Putamen (tissue), 1 donor: ENCODE measurements at regions not wholly inside any gene's neighbourhood (a gene's known extent, or its start where the extent isn't known, plus 50 kb on each side); places are given as distances from the start of the nearest gene placed in this dataset.
"Not testable (repeated sequence)": the region's sequence is repeated elsewhere in the genome, so short reads cannot be mapped to it uniquely, and the experiment has no call there.

Experiments
- DNase-seq: peaks from one replicate; pipeline ENCODE4 v3.0.0-alpha.2; 2016; ENCODE audit warnings: low spot score

DNA sequence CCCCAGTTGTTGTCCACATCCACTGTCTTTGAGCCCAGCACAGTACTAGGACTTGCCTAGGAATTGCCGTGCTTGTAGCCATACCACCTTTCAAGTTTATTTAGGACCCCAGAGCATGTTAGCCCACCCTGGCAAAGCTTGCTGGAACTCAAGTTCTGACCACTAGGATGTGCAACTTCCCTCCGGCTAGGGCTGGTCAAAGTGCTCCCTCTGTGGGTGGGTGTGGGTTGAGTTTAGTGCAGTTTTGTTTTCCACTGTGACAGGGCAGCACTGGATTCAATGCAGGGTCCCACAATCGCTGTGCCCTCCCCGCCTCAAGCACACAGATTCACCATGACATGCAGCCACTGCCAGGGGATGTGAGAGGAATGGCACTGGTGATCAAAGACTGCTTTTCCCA, 96.0 kb downstream of the RASGEF1B start:
- DNase-seq, result no peak

DNA sequence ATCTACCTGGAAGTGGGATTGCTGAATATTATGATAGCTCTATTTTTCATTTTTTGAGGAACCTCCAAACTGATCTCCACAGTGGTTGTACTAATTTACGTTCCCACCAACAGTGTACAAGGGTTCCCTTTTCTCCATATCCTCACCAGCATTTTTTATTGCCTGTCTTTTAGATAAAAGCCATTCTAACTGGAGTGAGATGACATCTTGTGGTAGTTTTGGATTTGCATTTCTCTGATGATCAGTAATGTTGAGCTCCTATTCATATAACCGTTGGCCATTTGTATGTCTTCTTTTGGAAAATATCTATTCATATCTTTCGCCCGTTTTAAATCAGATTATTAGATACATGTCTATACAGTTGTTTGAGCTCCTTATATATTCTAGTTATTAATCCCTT, 101.8 kb downstream of the RASGEF1B start:
- DNase-seq, result no peak

DNA sequence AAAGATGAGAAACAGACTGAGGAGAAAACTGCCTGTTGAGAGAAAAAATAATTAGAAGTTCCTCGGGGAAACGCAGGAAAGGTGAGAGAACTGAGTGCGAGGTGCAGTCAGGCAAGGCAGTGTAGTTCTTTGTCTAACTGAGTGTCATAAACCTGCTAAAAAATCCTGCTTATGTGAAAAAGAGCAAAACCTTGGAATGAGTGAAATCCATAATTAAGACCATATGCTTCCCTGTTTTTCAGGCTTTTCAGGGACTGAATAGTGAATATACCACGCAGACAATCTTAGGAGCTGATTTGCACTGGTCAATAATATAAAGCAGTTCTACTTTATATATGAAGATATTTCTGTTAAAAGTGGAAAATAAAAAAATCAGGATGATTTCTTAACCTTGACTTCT, 104.9 kb downstream of the RASGEF1B start:
- no peak for DNase-seq

DNA sequence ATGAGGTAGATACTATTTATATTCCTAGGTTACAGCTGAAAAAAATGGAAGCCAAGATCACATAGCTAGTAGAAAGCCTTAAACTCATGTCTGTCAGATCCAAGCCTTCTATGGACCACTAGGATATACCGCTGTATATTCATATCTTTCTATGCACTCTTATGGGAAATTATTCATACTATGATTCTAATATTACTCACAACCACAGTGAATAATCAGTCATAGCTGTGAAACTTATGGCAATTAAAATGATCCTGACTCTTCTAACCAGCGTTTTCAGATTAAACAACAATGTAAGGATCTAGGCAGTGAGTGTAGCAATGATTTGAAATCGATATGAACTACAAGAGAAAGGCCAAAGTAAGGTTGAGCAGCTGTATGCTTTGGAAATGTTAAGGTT, 111.0 kb downstream of the RASGEF1B start:
- no peak for DNase-seq

DNA sequence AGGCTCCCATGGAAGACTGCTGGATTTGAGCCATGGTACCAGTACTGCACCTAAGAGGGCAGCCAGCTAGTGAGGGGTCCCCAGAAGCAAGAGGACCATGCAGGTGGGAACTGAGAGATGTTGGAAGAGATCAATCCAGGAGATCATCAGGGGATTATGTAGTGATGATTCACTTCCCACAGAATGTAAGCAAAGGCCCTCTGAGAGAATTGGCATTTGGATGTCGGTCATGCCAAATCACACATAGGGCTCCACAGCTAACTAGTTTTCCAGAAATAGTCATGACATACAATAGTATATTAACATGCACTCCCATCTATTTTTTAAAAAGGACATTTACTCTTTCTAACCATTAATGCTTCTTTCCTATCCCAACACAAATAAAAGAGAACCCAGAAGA, 112.5 kb downstream of the RASGEF1B start:
- no peak for DNase-seq

DNA sequence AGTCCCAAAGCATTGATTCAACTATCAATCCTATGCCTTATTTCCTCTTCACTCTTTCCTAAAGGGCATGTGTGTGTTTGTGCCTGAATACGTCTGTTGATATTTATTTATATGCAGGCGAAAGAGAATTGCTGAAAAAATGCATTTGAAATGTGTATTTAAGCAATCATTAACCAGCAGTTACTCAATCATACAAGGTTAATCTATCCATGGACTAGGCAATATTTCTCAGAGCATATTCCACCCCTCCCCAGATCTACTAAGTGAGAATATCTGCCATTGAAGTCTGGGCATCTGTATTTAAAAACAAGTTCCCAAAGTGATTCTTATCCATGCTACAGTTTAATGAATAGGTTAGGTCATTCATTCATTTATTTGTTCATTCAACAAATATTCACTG, 113.6 kb downstream of the RASGEF1B start:
- DNase-seq, result no peak

DNA sequence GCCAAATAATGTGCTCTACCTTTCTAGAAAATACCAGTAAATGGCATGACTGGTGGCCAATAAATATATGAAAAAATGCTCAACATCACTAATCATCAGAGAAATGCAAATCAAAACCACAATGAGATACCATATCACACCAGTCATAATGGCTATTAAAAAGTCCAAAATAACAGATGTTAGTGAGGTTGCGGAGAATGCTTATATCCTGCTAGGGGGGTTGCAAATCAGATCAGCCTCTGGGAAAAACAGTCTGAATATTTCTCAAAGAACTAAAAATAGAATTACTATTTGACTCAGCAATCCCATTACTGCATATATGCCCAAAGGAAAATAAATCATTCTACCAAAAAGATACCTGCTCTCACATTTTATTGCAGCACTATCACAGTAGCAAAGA, 115.1 kb downstream of the RASGEF1B start:
- no peak for DNase-seq

DNA sequence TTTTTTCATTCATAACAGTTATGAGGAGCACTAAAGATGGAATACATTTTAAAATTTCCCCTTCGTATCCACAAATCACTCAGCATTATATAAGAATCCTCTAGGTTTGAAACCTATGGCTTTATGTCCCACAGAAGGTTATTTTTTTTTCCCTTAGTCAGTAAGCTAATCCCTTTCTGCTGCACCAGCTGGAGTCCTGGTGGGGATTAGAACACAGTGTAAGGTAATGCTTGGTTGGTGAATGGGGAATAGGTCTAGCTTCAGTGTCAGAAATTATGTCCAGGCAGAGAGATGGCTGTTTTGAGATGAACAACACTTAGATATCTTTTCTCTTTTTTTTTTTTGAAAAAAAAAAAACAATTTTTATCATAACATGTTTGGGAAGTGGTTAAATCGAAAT, 116.6 kb downstream of the RASGEF1B start:
- no peak for DNase-seq

DNA sequence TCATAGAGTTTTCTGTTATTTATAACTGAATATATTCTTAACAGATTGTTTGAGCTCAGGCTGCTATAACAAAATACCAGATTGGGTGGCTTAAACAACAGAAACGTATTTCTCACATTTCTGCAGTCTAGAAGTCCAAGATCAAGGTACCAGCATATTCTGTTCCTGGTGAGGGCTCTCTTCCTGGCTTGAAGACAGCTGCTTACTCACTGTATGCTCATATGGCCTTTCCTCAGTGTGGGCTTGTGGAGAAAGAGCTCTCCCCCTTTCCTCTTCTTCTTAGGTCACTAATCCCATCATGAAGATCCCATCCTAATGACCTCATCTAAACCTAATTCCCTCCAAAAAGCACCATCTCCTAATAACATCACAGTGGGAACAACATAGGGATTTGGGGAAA, 117.8 kb downstream of the RASGEF1B start:
- no peak for DNase-seq

DNA sequence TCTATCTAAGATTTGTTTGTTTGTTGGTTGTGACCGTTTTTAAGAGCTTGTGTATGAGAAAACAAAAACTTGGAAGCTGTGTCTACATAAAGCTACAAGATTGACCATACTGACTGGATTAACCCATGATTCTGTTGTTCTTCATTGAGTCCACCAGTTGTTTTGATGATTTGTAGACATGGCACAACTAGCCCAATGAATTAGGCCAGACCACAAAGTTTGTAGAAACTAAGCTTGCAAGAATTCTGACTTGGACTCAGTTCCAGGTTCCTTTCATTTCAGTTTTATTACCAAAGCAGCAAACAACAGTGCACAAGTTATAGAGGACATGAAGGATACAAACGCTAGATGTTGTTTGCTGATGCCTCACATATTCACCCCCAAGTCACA, 119.3 kb downstream of the RASGEF1B start:
- no peak for DNase-seq

DNA sequence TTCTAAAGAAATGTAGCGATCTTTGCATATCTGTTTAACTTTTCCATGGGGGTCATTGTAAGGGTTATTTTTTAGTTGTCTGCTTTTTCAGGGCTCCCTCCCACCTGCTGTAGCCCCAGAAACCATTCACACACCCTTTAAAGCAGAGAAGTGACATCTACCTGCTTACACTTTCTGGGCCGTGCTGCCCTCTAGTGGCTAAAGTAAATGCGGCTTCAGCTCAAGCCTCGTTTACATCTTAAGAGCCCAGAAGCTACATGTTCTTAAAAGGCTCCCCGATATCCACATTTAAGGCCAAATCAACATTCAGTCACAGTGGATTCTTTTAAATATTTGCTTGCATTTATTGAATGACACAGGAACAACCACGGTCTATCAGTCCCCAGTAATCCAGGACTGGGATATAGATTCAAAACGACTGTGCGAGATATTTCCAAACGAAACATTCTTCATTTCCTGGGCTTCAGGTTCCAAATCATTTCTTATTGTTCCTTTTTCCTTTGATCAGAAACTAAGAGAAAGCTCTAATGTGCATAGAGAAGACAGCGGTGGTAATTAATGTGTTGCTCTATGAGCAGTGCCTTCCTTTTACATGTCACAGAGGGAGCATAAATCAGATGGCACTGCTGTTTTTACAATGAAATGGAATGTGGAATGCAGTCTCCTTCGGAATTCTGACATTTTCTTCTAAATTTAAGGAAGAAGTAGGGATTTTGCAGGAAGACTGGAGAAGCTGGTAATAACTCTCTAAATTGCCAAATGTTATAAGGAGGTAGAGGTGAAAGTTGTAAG, 119.9 kb downstream of the RASGEF1B start:
- DNase-seq, result peak; percentile 63

DNA sequence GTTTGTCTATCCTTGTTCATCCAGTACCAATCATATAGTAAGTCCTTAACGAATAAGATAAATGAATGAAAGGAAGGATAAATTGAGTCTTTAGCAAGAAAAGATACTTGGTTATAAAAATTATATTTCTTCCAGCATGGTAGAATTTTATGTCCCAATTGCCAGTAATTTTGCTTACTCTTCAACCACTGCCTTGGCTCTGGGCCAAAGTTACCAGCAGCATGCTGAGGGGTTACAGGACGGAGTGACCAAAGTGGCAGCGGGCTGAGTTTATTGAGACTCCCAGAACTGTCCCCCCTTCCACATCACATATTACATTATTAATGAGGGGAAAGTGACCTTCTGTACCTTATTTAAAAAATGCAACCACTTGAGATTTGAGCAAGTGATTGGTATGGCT, 121.7 kb downstream of the RASGEF1B start:
- DNase-seq, result no peak

DNA sequence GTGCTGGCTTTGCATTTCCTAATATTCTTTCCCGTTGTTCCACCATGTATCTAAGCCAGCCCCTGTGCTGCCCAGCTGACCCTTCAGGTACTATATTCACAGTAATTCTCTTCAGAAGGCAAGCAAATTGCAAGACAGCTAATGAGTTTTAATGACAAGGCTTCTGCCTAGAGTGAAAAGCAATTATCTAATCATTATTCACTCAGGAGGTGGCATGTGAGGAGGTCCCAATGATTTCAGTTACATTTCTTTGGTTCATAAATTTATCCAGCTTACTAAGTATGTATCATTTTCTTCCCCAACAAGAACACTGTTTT, 123.0 kb downstream of the RASGEF1B start:
- DNase-seq, result no peak

DNA sequence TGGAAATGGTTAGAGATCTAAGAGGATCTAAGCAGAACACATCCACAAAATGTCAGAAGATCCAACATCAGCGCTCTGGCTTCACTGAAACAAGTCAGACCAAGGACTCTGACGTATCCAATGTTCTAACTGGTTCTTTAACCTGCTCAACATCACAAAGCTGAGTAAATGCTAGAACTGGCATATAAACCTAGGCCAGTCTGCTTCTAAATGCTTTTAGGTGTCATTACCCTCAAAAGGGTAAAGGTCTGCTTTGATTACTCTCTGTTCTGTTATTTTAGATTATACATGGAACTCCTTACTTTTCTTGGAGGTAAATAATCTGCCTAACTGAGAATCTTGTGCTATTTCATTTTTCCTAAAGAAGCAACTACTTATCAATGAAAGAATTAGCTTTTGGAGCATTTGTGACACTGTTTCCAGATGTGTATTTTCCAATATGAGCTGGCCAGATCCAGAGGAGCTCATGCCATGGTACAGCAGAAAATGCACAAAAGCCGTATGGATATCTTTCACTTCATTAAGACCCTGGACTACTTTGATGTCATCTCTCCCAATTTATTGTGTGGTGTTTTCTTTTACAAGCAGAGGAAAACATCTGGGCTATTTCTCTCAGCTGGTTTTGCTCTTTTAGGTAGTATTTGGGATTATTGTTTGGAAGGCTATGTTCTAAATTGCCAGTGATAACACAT, 123.5 kb downstream of the RASGEF1B start:
- no peak for DNase-seq

DNA sequence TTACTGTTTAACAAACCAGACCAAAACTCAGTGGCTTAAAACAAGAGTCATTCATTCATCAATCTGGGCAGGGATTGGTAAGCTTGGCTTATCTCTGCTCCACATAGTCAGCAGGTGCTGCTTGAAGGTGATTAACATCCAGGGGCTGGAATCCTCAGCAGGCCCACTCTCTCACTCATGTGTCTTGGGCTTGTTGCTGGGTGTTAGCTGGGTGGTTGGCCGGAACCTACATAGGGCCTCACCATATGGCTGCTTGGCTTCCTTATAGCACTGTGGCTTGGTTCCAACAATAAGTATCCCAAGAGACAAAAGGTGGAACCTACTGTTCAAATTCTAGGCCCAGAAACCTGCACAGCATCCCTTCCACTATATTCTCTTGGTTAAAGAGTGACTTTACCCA, 125.0 kb downstream of the RASGEF1B start:
- no peak for DNase-seq

DNA sequence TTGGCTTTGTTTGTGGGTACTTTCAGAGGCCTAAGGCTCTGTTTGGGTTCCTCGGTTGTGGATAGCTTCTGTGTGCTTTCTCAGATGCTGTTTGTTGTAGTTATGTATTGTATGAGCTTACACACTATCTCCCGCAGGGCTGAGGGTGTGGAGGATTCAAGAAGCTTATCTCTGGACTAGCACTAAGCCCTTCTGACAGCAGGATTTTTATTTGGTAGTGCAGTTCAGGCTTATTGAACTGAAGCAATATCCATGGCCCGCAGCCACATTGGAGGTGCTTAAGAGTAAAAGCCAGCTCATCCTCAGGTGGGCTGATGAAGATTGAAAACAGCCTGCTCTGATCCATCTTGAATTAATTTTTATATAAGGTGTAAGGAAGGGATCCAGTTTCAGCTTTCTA, 128.2 kb downstream of the RASGEF1B start:
- DNase-seq, result no peak

DNA sequence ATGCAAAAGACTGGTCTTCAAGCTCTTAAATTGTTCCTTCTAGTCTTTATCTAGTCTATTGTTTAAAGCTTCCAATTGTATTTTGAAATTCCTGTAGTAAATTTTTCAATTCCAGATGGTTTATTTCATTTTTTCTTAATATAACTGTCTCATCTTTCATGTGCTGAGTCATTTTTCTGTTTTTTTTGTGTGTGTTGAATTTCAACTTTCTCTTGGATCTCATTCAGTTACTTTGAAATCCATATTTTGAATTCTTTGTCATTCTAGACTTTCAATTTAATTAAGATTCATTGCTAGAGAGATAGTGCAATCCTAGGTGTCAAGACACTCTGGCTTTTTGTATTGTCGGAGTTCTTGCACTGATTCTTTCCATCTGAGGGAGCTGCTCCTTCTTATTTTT, 128.0 kb upstream of the PRKG2 start:
- no peak for DNase-seq

DNA sequence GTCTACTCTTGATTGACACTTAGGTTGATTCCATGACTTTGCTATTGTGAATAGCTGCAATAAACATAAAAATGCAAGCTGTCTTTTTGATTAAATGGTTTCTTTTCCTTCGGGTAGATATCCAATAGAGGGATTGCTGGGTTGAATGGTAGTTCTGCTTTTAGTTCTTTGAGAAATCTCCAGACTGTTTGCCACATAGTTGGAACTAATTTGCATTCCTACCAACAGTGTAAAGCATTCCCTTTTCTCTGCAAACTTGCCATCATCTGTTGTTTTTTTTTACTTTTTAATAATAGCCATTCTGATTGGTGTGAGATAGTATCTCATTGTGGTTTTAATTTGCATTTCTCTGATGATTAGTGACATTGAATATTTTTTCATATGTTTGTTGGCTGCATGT, 122.2 kb upstream of the PRKG2 start:
- no peak for DNase-seq

DNA sequence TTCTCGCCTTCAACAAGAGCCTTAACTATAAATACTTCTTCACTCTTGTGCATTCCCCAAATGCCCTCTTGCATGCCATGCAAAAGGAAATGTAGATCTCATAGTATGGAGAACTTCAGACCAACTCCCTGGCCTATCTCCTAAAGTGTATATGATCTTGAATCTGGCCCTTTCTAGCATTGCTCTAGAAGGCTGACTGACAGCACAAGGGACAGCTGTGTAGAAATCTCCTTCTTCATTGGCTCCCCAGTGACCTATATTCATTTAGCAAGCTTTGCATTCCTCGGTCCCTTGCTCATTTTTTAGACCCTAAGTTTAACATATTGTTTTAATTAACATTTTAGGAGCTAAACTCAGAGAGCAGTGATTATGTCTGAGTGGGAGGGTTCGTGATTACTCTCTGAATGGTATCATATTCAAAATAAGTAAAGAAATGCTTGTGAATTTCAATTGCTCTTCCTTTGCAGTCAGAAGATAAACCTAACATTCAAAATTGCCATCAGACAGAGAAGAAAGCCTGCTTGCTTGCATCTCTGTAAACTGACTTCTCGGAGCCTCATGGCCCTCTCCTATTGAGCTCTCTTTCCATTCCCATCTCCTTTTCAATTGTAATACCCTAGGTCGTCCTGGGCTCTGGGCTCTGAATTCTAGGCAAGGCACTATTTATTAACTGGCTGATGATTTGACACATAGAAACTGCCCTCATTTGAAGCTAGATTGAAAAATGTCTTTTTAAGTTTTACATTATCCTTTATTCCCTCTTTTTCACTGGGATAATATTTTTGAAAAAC, 120.3 kb upstream of the PRKG2 start:
- DNase-seq, result no peak

DNA sequence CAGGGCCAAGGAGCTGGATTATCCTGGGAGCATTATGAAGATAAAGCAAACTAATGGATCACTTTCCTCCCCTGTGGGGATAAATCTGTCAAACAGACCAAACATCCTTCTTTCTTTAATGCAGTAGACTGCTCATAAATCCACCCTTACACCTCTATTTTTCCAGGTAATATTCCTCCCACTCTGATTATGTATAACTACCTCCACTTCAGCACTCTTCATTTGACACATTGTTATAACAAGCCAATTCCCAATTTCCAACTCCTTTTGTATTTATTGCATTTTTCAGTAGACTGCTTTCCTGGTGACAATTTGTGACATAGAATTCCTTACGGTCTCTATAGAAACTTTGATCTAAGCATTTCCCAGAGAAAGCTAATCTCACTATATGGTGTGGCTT, 115.0 kb upstream of the PRKG2 start:
- DNase-seq, result peak; percentile 35

DNA sequence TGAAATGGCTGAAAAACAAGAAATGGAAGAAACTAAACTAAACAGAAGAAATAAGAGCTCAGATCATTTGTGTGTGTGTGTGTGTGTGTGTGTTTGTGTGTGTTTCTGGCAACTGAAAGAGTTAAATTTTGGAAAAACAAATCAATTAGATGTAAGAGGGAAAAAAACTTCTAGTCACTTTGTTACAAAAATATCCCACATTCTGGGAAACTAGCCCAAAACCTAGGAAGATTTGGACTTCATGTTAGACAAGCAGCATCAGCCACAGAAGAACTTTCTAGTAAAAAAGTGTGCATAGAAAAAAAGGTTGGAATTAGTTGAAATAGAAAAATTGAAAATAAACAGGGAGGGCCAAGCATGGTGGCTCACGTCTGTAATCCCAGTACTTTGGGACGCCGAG, 111.6 kb upstream of the PRKG2 start:
- no peak for DNase-seq

DNA sequence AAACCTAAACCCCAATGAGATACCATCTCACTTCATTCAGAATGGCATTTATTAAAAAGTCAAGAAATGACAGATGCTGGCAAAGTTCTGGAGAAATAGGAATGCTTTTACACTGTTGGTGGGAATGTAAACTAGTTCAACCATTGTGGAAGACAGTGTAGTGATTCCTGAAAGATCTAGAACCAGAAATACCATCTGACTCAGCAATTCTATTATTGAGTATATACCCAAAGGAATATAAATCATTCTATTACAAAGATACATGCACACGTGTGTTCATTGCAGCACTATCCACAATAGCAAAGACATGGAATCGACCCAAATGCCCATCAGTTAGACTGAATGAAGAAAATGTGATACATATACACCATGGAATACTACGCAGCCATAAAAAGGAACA, 109.6 kb upstream of the PRKG2 start:
- not testable (repeated sequence) for DNase-seq

DNA sequence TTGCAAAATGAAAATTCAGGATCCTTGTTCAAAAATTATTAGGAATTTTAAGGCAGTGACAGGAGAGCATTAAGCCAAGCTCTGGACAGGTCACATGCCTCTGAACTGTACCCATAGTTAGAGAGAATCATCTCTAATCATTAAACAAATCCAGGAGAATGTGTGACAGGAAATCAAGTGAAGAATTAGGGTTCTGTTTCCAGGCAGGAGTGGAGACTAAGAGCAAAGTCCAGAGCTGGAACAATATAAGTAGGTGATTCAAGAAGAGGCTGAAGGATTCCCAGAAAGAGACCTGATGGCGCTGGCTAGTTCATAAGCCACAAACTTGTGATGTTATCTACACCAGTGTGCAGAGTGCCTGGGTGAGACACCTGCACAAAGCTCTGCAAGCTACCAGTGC, 104.6 kb upstream of the PRKG2 start:
- DNase-seq, result no peak
